Nephron progenitor cell (in vitro differentiated cells): ENCODE measurements at regions not wholly inside any gene's neighbourhood (a gene's known extent, or its start where the extent isn't known, plus 50 kb on each side); places are given as distances from the start of the nearest gene placed in this dataset.

Source experiments
- DNase-seq: peaks from one replicate; pipeline ENCODE4 v3.0.0; 2021
- H3K27ac Mint-ChIP-seq: 2 replicates; pipeline ENCODE4 v1.8.0; 2021; ENCODE audit warnings: mild to moderate bottlenecking, moderate library complexity, mixed read lengths
- H3K27me3 Mint-ChIP-seq: 2 replicates; pipeline ENCODE4 v1.8.0; 2021; ENCODE audit warnings: mild to moderate bottlenecking, low read depth, mixed read lengths; ENCODE audit not compliant: poor library complexity
- H3K36me3 Mint-ChIP-seq: 2 replicates; pipeline ENCODE4 v1.8.0; 2021; ENCODE audit warnings: low read depth, mixed read lengths
- H3K4me1 Mint-ChIP-seq: 2 replicates; pipeline ENCODE4 v1.8.0; 2021; ENCODE audit warnings: mixed read lengths
- H3K4me3 Mint-ChIP-seq: 2 replicates; pipeline ENCODE4 v1.8.0; 2021; ENCODE audit warnings: mild to moderate bottlenecking, moderate library complexity, mixed read lengths
- H3K9me3 Mint-ChIP-seq: 2 replicates; pipeline ENCODE4 v1.8.0; 2021; ENCODE audit warnings: mild to moderate bottlenecking, moderate library complexity, mixed read lengths
- CTCF ChIP-seq: fragments of 200-600 bp; sonication (generic); IDR thresholded peaks from 2 replicates; pipeline ENCODE4 v1.5.0; 2021; ENCODE audit warnings: antibody characterized with exemption

- no peak for TF ChIP-seq CTCF
- H3K4me1 Mint-ChIP-seq = peaks cover 5% of the 10 kb centered on the region
- no peaks in the 10 kb centered on the region for H3K36me3 Mint-ChIP-seq
- no peak for DNase-seq
- H3K27me3 Mint-ChIP-seq = no peaks in the 10 kb centered on the region
- no peak overlapping the region for H3K4me3 Mint-ChIP-seq
- H3K27ac Mint-ChIP-seq = no peak overlapping the region
- H3K9me3 Mint-ChIP-seq = peaks cover 3% of the 10 kb centered on the region
Observed at GRCh38 chr3:46112984-46113383, 85.7 kb upstream of the XCR1 start.

- DNase-seq = no peak
- Mint-ChIP-seq H3K4me1 (peaks cover 5% of the 10 kb centered on the region), H3K9me3 (peaks cover 3% of the 10 kb centered on the region), H3K36me3 (no peaks in the 10 kb centered on the region), H3K4me3 (no peak overlapping the region), H3K27ac (no peak overlapping the region), H3K27me3 (no peaks in the 10 kb centered on the region)
- no peak for TF ChIP-seq CTCF
Observed at GRCh38 chr3:46112296-46112695, 85.0 kb upstream of the XCR1 start.

GRCh38 chr3:46110701-46111493, 83.6 kb upstream of the XCR1 start:
- Mint-ChIP-seq H3K36me3 (no peaks in the 10 kb centered on the region), H3K4me3 (no peak overlapping the region), H3K4me1 (peaks cover 5% of the 10 kb centered on the region), H3K27me3 (no peaks in the 10 kb centered on the region), H3K9me3 (peaks cover 3% of the 10 kb centered on the region), H3K27ac (no peak overlapping the region)
- TF ChIP-seq CTCF = no peak
- DNase-seq = no peak

- no peaks in the 10 kb centered on the region for H3K27me3 Mint-ChIP-seq
- H3K9me3 Mint-ChIP-seq = no peaks in the 10 kb centered on the region
Observed at GRCh38 chr3:46107682-46108081, 80.4 kb upstream of the XCR1 start.

GRCh38 chr3:46105306-46105919, 78.1 kb upstream of the XCR1 start:
- Mint-ChIP-seq H3K9me3 (no peaks in the 10 kb centered on the region), H3K27me3 (peaks cover 5% of the 10 kb centered on the region), H3K27ac (no peak overlapping the region), H3K36me3 (no peaks in the 10 kb centered on the region), H3K4me3 (no peak overlapping the region), H3K4me1 (no peaks in the 10 kb centered on the region)
- TF ChIP-seq CTCF = no peak
- no peak for DNase-seq

More at GRCh38 chr3:46107682-46108081, 80.4 kb upstream of the XCR1 start:
- Mint-ChIP-seq H3K4me3 (no peak overlapping the region), H3K36me3 (no peaks in the 10 kb centered on the region), H3K27ac (no peak overlapping the region), H3K4me1 (peaks cover 5% of the 10 kb centered on the region)
- no peak for DNase-seq
- no peak for TF ChIP-seq CTCF

- Mint-ChIP-seq H3K4me3 (no peak overlapping the region), H3K36me3 (no peaks in the 10 kb centered on the region), H3K4me1 (no peaks in the 10 kb centered on the region), H3K27me3 (peaks cover 11% of the 10 kb centered on the region), H3K27ac (no peak overlapping the region), H3K9me3 (no peaks in the 10 kb centered on the region)
- no peak for TF ChIP-seq CTCF
- DNase-seq = no peak
Observed at GRCh38 chr3:46104706-46105105, 77.4 kb upstream of the XCR1 start.
